ENCODE measurements at regions not wholly inside any gene's neighbourhood (a gene's known extent, or its start where the extent isn't known, plus 50 kb on each side); places are given as distances from the start of the nearest gene placed in this dataset.

DNA sequence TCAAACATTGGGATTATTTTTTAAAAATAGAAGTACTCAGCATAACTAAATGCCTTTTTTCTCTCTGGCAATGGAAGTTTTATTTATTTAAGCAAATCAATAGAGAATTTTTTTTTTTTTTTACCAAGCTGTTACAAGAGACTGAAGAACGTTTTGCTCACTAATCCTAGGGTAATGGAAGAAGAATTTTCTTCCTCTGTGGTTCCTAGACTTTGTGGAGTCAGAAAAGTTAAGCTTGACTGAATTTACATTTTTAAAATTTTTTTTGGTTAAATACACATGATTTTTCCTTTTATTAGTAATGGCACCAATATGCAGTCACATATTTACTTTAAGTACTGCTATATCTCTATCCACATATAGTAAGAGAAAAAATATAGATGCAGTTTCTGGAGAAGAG lies 189.8 kb downstream of the PCSK1 start:
- TF ChIP-seq, protein P1, sequence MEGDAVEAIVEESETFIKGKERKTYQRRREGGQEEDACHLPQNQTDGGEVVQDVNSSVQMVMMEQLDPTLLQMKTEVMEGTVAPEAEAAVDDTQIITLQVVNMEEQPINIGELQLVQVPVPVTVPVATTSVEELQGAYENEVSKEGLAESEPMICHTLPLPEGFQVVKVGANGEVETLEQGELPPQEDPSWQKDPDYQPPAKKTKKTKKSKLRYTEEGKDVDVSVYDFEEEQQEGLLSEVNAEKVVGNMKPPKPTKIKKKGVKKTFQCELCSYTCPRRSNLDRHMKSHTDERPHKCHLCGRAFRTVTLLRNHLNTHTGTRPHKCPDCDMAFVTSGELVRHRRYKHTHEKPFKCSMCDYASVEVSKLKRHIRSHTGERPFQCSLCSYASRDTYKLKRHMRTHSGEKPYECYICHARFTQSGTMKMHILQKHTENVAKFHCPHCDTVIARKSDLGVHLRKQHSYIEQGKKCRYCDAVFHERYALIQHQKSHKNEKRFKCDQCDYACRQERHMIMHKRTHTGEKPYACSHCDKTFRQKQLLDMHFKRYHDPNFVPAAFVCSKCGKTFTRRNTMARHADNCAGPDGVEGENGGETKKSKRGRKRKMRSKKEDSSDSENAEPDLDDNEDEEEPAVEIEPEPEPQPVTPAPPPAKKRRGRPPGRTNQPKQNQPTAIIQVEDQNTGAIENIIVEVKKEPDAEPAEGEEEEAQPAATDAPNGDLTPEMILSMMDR (IDR thresholded peaks at IDR 0.05; ENCODE audit: extremely low read depth in 1 of 2, insufficient read depth in 1 of 2, low read depth in 1 of 2, low read length in 2 of 2) = no peak
- TF ChIP-seq EZH2 (IDR thresholded peaks at IDR 0.05; ENCODE audit: borderline replicate concordance, low read depth, low read length, severe bottlenecking) = no peak
- no peak for TF ChIP-seq GATA2 (IDR thresholded peaks at IDR 0.05; ENCODE audit: insufficient read depth, insufficient read length, low read depth, low read length)
- no peak for TF ChIP-seq POLR2A (IDR thresholded peaks at IDR 0.05; ENCODE audit: low read depth, low read length)
